Caco-2 (cell line): ENCODE measurements at regions not wholly inside any gene's neighbourhood (a gene's known extent, or its start where the extent isn't known, plus 50 kb on each side); places are given as distances from the start of the nearest gene placed in this dataset.

Experiments
- BruUV-seq: library from RNA; stranded (reverse); fragments of 400-500 nt; replicated peaks from 2 replicates; lab custom pipeline; 2021; lab: Mats Ljungman, UMichigan
- CTCF ChIA-PET: fragments of 300-600 bp; sonication (Branson Sonifier 250); formaldehyde crosslinking; loops from one replicate; lab custom pipeline; 2022; ENCODE audit warnings: antibody characterized with exemption; lab: Charles Lee
- POLR2A ChIA-PET: fragments of 300-600 bp; sonication (Branson Sonifier 250); formaldehyde crosslinking; loops from one replicate; lab custom pipeline; 2022; ENCODE audit warnings: antibody characterized with exemption; lab: Charles Lee
- DNase-seq, 2 experiments: peaks; one replicate each; pipeline versions ENCODE4 v3.0.0 to v3.0.0-alpha.2; 2020 to 2022
- H3K27me3 ChIP-seq: replicated peaks from 2 replicates; pipeline ENCODE4 v1.6.0; 2011; ENCODE audit warnings: low read length; ENCODE audit not compliant: control insufficient read depth, insufficient read depth
- H3K36me3 ChIP-seq: 2 replicates; pipeline ENCODE4 v1.5.1; 2011; ENCODE audit warnings: low read length; ENCODE audit not compliant: control insufficient read depth, insufficient read depth
- H3K4me1 ChIP-seq: fragments of 250-450 bp; sonication (Bioruptor Pico); 2 replicates; pipeline ENCODE4 v1.5.1; 2020; ENCODE audit warnings: mild to moderate bottlenecking
- H3K4me3 ChIP-seq: 2 replicates; pipeline ENCODE4 v1.5.1; 2011; ENCODE audit warnings: low read depth, mild to moderate bottlenecking, control low read depth, low read length
- H3K9me3 ChIP-seq: fragments of 250-450 bp; sonication (Bioruptor Pico); 2 replicates; pipeline ENCODE4 v1.5.1; 2020; ENCODE audit warnings: mild to moderate bottlenecking, moderate library complexity
- H3K27ac Mint-ChIP-seq: one replicate; pipeline ENCODE4 v1.8.0; 2022; ENCODE audit warnings: mixed read lengths; ENCODE audit not compliant: unreplicated experiment
- H3K27me3 Mint-ChIP-seq: one replicate; pipeline ENCODE4 v1.8.0; 2022; ENCODE audit warnings: mixed read lengths; ENCODE audit not compliant: insufficient read depth, unreplicated experiment
- H3K36me3 Mint-ChIP-seq: one replicate; pipeline ENCODE4 v1.8.0; 2022; ENCODE audit warnings: mild to moderate bottlenecking, mixed read lengths; ENCODE audit not compliant: insufficient read depth, unreplicated experiment
- H3K4me1 Mint-ChIP-seq: one replicate; pipeline ENCODE4 v1.8.0; 2022; ENCODE audit warnings: low read depth, mixed read lengths; ENCODE audit not compliant: unreplicated experiment
- H3K4me3 Mint-ChIP-seq: one replicate; pipeline ENCODE4 v1.8.0; 2022; ENCODE audit warnings: mild to moderate bottlenecking, moderate library complexity, mixed read lengths; ENCODE audit not compliant: unreplicated experiment
- H3K9me3 Mint-ChIP-seq: one replicate; pipeline ENCODE4 v1.8.0; 2022; ENCODE audit warnings: mixed read lengths; ENCODE audit not compliant: unreplicated experiment
- intact Hi-C: fragments of 100-400 bp; cut with micrococcal nuclease; formaldehyde crosslinking; loops from one replicate; pipeline ENCODE4 v1.10.0; 2022; ENCODE audit not compliant: unreplicated experiment
- TF ChIP-seq, protein P1 (sequence below), 2 experiments: fragments of 200-600 bp in 1 of 2; IDR thresholded peaks; 1 replicate in 1 of 2; 2 replicates in 1 of 2; pipeline versions ENCODE4 v1.5.1 to v1.8.0; 2011 to 2022; ENCODE audit warnings: antibody characterized with exemption in 1 of 2, control low read depth in 1 of 2, inconsistent platforms in 1 of 2, low read depth in 1 of 2, low read length in 1 of 2, mild to moderate bottlenecking in 1 of 2, moderate library complexity in 1 of 2; ENCODE audit not compliant: insufficient read depth in 1 of 2, severe bottlenecking in 1 of 2, unreplicated experiment in 1 of 2

DNA sequence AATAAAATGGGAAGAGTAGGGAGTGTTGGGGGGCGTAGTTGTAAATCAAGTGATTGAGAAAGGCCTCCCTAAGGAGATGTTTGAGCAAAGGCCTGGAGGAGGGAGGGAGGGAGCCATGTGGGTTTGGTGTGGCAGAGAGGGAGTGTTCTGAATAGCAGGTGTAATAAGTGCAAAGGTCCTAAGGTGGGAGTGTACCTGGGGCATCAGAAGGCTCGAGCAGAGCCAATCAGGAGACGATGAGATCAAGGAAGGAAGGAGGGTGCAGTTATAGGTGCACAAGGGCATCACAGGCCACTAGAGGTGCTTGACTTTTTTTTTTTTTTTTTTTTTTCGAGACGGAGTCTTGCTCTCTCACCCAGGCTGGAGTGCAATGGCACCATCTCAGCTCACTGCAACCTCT is 77.9 kb upstream of the PLXNC1 start:
- peaks cover 7% of the 10 kb centered on the region for H3K4me1 Mint-ChIP-seq
- ChIA-PET POLR2A (no interaction called here), CTCF (interaction anchor here (1.2 kb wide), 1 partner anchor 303 kb away, joined by 3 read pairs; no protein-coding TSS in a partner anchor)
- Histone ChIP-seq H3K36me3 (no peaks in the 10 kb centered on the region), H3K27me3 (no peaks in the 10 kb centered on the region; the same call in 1 of the 2 replicates), H3K9me3 (no peaks in the 10 kb centered on the region), H3K4me3 (no peak overlapping the region), H3K4me1 (no peaks in the 10 kb centered on the region)
- no TSS peak for BruUV-seq
- H3K9me3 Mint-ChIP-seq, result no peaks in the 10 kb centered on the region
- no peaks in the 10 kb centered on the region for H3K27me3 Mint-ChIP-seq
- no peaks in the 10 kb centered on the region for H3K36me3 Mint-ChIP-seq
- DNase-seq, result peak; percentile 26 to 57
- no peak overlapping the region for H3K27ac Mint-ChIP-seq
- intact Hi-C loops, result loop anchor here (10.0 kb wide), 1 partner anchor 186 kb away; no protein-coding TSS in a partner anchor
- H3K4me3 Mint-ChIP-seq, result no peak overlapping the region
- TF ChIP-seq, protein P1, sequence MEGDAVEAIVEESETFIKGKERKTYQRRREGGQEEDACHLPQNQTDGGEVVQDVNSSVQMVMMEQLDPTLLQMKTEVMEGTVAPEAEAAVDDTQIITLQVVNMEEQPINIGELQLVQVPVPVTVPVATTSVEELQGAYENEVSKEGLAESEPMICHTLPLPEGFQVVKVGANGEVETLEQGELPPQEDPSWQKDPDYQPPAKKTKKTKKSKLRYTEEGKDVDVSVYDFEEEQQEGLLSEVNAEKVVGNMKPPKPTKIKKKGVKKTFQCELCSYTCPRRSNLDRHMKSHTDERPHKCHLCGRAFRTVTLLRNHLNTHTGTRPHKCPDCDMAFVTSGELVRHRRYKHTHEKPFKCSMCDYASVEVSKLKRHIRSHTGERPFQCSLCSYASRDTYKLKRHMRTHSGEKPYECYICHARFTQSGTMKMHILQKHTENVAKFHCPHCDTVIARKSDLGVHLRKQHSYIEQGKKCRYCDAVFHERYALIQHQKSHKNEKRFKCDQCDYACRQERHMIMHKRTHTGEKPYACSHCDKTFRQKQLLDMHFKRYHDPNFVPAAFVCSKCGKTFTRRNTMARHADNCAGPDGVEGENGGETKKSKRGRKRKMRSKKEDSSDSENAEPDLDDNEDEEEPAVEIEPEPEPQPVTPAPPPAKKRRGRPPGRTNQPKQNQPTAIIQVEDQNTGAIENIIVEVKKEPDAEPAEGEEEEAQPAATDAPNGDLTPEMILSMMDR (IDR thresholded peaks at IDR 0.05; ENCODE audit: insufficient read depth in 1 of 2, low read depth in 1 of 2, low read length in 1 of 2, severe bottlenecking in 1 of 2, unreplicated experiment in 1 of 2), result no peak

DNA sequence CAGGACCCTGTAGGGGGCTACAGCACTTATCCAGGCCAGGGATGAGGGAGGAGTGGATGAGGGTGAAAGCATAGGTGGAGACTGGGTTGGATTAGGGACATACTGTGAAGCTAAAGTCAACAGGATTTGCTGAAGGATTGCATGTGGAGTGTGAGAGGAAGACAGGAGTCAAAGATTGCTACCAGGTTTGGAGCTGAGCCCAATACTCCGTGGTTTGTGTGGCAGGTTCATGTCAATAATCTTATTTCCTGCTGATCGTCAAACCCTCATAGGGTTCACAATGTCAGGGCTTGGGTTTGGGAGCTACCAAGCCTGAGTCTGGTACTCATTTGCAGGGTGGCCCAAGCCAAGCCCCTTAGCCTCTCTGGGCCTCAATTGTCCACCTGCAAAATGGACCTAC is 77.1 kb upstream of the PLXNC1 start:
- no peak overlapping the region for H3K27ac Mint-ChIP-seq
- intact Hi-C loops, result loop anchor here (10.0 kb wide), 1 partner anchor 186 kb away; no protein-coding TSS in a partner anchor
- H3K27me3 ChIP-seq, result no peaks in the 10 kb centered on the region; the same call in 1 of the 2 replicates
- no peaks in the 10 kb centered on the region for H3K36me3 Mint-ChIP-seq
- no peak overlapping the region for H3K4me3 ChIP-seq
- no peak for DNase-seq
- TF ChIP-seq, protein P1 (IDR thresholded peaks at IDR 0.05; ENCODE audit: insufficient read depth in 1 of 2, low read depth in 1 of 2, low read length in 1 of 2, severe bottlenecking in 1 of 2, unreplicated experiment in 1 of 2), result no peak
- H3K27me3 Mint-ChIP-seq, result no peaks in the 10 kb centered on the region
- no peaks in the 10 kb centered on the region for H3K4me1 ChIP-seq
- POLR2A ChIA-PET, result no interaction called here
- H3K9me3 Mint-ChIP-seq, result no peaks in the 10 kb centered on the region
- H3K4me1 Mint-ChIP-seq, result peaks cover 7% of the 10 kb centered on the region
- H3K36me3 ChIP-seq, result no peaks in the 10 kb centered on the region
- BruUV-seq, result no TSS peak
- no peak overlapping the region for H3K4me3 Mint-ChIP-seq
- H3K9me3 ChIP-seq, result no peaks in the 10 kb centered on the region
- CTCF ChIA-PET, result interaction anchor here (0.5 to 1.2 kb wide), 2 partner anchors 304 to 1034 kb away, joined by 3 to 5 read pairs; no protein-coding TSS in a partner anchor

DNA sequence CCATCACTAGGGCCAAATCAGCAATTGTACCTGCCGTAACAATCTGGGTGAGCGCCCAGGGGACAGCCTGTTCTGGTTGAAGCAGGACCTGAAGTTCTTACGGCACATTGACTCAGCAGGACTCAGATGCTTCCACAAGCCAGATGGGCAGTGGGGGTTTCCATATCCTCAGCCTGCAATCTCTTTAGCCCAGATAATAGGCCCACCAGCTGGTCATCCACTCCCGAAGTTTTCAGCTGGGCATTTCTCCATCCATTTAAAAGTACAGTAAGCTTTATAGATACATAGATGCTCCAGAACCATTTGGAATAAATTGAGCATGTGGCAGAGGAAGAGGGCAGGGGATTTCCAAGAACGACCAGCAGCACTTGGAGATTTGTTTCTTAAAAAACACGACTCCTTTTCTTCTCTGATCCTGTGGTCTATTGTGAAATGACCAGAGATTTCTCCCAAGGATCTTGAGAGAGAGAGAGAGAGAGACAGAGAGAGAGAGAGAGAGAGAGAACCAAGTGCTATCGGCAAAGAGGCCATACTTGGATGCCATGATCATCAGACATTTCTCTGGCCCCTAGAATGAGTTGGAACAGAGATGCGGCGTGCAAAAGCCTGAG is 74.8 kb upstream of the PLXNC1 start:
- Mint-ChIP-seq H3K9me3 (no peaks in the 10 kb centered on the region), H3K36me3 (peaks cover 6% of the 10 kb centered on the region), H3K27ac (no peak overlapping the region), H3K27me3 (no peaks in the 10 kb centered on the region), H3K4me1 (peaks cover 16% of the 10 kb centered on the region), H3K4me3 (no peak overlapping the region)
- TF ChIP-seq, protein P1 (IDR thresholded peaks at IDR 0.05; ENCODE audit: insufficient read depth in 1 of 2, low read depth in 1 of 2, low read length in 1 of 2, severe bottlenecking in 1 of 2, unreplicated experiment in 1 of 2), result no peak
- ChIA-PET CTCF (no interaction called here), POLR2A (no interaction called here)
- DNase-seq, result no peak
- Histone ChIP-seq H3K4me3 (no peak overlapping the region), H3K27me3 (no peaks in the 10 kb centered on the region), H3K4me1 (peaks cover 7% of the 10 kb centered on the region), H3K9me3 (no peaks in the 10 kb centered on the region), H3K36me3 (no peaks in the 10 kb centered on the region)
- BruUV-seq, result no TSS peak
- intact Hi-C loops, result loop anchor here (10.0 kb wide), 1 partner anchor 189 kb away; no protein-coding TSS in a partner anchor
